HG03060 (cell line): ENCODE measurements at regions not wholly inside any gene's neighbourhood (a gene's known extent, or its start where the extent isn't known, plus 50 kb on each side); places are given as distances from the start of the nearest gene placed in this dataset.

Experiments
- ATAC-seq: cut with Tn5 transposase; IDR thresholded peaks from one replicate; pipeline ENCODE4 v1.9.1; 2021; ENCODE audit warnings: low read depth, moderate number of reproducible peaks; ENCODE audit not compliant: unreplicated experiment

DNA sequence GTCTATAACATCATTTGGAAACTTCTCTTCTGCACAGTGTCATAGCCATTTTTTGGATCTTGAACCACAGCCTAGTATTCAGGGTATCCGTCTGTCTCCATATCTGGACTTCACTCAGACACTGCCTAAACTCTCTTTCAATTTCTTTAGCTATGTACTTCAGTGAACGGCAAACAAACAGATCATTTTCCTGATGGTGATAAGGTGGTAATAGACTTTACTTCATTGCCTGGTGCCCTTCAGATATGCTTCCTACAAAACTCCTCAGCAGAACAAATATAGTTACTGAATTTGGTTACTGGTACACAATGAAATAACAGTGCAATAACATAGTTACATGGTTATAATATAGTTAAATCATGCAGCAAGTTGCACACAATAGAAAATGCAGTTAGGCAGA, 348.2 kb downstream of the ZSWIM6 start:
- no peak for ATAC-seq

DNA sequence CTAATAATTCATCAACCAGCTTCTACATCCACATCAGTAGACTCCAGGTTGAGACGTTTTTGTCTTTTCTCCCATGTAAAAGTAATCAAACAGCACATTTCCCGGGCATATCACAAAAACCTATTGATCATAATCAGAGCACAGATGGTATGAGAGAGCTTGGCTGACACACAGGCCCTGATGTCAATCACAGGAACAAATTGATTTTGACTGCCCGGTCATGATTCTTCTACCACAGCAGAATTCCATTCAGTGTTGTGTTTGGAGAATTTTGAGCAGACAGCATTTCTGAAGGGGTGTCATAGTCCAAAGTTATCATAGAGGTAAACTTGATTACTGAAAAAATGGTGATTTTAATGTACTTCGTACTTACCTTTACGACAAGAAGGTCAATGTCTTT, 351.1 kb downstream of the ZSWIM6 start:
- no peak for ATAC-seq

DNA sequence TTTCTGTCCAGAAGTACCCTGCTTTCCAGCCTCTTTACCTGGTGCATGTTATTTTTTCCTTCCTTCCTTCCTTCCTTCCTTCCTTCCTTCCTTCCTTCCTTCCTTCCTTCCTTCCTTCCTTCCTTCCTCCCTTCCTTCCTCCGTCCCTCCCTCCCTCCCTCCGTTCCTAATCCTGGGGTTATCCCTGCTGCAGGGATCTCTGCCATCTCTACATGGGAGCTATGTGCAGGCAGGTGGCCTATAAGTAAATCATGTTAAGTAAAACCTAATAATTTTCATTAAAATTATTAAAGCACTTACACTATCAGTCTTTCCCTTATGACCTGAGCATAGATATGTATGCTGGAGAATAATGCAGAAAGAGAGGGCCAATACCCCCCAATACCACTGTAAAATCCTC, 351.9 kb downstream of the ZSWIM6 start:
- no peak for ATAC-seq

DNA sequence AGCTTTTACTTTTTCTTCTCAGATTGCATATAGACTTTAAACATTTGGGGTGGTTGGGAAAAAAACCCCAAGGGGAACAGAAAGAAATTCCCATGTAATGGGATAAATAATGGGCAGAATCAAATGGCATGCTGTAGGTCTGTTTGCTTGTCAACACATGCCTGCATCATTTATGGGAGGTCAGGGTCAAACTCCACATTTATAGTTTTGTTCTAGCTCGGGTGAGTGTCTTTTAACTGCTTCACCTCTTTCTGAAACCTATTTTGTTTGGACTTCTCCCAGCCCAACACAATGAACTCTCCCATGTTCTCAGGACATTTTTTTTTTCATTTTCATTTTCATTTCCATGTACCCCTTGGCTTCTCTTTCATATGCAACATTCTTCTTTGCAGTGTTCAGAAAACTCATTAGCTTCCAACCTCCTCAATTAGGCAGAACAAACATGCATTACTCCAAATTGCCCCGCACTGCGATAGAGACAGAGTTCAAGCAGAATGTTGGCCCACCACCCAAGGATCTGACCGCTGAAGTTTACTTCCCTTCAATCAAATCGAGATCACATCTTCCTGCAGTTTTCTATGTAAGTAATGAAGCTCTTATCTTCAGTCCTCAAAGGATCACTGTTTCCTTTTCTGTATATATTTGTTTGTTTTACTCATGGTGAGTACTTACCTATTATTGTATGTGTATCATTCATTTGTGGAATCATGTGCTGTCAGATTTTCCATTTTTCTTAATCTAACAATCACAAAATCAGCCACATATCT, 354.6 kb downstream of the ZSWIM6 start:
- ATAC-seq: no peak

DNA sequence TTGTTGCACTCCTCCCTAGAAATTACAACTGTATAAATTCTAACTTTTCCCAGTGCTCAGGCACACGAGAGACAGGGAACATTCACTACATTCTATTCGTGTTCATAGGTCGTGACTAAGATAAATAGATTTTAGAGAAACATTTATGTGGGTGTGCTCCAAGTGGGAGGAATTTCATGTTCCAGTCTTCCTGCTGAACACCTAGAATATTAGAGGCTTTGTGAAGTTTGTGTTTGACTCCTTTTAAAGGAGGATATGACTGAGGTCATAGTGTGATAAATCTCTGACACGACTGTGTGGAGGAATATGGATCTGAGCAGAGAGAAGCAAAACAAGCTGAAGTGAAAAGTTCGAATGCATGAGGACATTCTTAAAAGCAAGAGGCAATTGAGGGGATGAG, 355.3 kb downstream of the ZSWIM6 start:
- no peak for ATAC-seq

DNA sequence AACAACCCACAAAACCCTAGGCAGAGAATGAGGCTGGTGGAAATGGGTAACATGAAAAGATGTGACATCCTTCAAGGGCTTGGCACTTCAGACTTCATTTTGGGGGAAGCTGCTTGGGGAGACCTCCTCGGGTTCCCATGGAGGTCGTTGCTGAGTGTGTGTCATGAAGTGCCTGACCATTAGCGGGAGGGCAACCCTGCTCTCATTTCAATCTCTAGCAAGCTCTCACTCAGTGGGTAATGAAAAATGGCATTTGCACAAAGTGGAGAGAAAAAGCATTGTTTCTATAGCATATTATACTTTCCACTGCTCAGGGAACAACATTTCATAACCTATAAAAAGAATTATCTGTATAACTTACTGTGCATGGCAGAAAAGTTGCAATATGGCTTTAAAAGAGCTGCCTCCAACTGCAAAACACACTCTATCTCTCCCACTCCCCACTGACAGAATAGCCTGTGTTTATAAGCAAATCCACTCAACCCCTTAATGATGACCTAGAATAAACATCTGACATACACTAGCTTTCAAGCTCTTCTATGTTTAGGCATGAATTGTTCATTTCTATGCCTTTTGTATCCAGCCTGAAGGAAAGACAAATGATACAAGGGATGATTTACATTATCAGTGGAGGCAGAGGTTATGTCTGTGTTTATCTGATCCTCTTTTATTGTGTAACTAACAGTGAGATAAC, 357.2 kb downstream of the ZSWIM6 start:
- ATAC-seq: no peak

DNA sequence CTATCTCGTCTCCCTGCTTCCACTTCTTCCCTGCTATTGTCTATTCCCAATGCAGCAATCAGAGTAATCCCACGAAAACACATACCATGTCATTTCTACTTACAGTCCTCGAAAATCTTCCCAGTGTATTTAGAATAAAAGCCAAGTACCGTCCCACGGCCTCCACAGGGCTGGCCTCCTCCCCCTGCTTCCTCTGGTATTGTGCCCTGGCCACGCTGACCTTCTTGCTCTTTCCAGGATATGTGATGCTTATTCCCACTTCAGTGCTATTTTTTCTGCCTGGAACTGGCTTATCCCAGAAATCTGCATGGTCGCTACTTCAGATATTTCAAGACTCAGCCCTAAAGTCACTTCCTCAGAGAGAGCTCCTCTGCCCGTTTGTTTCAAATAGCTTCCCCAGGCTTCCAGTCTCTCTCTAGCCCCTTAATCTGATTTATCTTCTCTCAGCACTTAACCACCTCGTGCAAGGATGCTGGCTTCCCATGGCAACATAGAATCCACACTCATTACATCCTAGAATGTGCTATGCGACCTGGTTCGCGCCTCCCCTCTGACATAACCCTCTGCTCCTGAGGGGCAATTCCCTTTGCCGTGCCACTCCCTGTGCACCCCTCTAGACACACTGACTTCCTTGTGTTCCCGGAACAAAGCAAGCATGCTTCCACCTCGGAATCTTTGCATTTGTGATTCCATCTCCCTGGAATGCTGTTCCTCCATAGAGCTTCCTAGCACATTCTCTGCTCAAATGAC, 365.9 kb downstream of the ZSWIM6 start:
- no peak for ATAC-seq

DNA sequence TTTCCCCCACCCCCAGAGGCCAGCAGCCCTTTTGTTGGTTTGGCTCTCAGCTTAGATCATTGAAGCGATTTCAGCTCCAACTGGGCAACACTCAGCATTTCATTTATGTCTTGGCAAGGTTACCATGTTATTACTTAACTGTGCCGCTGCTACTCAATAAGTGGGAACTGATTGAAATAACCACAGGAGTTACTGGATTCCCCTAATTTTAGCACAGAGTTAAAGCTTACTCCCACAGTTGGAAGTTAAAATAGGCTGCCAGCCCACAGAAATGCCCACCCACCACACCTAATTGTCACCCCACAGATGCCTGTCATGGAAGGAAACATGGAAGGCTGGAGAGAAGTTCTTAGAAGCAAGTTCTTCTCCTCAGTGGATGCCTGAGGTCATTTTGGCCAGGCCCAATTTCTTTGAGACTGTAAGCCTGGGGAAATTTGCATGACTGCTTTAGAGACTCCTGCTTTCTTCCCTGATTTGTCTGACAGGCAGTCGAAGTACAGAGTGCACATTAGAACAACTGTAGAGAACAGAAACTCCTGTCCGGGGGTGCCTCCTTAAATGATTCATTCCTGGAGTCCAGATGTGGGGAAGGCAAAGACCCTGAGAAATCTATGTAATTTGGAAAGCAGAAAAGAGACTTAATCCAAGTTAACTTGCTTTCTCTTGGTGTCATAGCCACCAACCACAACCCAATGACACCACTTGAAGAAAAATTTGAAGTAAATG, 370.0 kb downstream of the ZSWIM6 start:
- ATAC-seq: peak; percentile 50

DNA sequence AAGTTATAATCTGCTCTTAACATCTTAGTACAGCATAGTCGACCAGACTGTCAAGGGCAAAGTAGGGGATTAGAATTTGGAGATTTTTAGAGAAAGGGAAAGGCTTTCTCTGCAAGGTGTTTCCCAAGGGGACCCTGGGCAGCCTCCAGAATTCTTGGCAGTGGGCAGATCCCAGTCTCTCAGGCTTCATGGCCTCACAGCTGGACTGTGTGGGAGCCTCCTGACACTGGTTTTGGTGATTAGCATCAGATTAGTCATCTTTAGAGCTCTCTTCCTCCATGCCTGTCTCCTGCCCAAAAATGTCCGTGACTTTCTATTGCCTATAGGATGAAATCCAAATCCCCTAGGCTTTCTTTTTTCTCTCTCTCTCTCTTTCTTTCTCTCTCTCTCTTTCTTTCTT, 370.7 kb downstream of the ZSWIM6 start:
- no peak for ATAC-seq

DNA sequence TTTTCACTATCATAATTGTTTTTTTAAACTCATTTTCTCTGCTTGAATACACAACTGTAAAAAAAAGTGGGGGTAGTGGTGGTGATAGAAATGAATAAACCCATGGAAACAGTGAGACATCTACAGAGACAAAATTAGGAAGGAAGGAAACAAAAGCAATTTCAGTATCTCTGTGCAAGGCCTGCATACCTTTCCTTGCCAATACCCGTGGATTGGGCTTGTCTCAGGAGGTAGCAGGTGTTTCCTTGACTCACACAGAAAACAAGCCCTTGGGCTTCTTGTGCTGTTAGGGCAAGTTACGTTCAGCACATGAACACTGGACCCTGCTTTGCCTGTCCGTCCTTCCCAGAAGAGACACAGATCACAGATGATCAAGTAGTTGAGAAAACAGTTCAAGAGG, 372.2 kb downstream of the ZSWIM6 start:
- ATAC-seq: peak; percentile 33

DNA sequence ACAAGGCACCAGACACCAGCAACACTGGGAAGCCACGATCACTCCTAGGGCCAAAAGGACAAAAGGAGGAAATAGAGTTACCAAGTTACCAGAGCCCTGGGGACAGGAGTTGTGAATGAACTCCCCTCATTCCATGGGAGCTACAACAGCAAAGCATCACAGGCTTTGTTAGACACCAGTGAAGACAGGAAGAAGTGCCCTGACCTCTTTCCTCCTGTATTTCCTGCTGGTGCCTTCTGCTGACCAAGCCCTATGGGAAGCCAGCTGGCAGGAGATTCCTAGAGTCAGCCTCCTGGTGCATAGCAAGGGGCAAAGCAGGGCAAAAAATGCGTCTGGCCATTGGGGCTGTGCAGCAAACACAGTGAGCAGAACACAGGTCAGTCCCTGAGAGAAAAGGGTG, 374.7 kb downstream of the ZSWIM6 start:
- ATAC-seq: no peak

DNA sequence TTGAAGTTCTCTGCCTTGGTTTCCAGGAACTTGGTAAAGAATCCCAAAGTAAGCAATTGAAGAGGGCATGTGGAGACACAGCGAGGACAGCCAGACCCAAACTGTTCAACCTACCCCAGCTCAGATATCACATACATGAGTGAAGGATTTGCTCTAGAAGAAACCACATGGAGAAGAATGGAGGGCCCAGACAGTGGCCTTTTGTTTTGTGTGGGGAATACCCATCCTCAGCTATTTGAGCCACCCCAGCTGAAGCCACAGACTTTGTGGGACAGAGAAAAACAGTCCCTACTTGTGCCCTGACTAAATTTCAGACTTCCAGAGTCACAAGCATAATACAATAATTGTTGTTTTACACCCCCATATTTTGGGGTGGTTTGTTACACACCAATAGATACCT, 387.1 kb downstream of the ZSWIM6 start:
- no peak for ATAC-seq

DNA sequence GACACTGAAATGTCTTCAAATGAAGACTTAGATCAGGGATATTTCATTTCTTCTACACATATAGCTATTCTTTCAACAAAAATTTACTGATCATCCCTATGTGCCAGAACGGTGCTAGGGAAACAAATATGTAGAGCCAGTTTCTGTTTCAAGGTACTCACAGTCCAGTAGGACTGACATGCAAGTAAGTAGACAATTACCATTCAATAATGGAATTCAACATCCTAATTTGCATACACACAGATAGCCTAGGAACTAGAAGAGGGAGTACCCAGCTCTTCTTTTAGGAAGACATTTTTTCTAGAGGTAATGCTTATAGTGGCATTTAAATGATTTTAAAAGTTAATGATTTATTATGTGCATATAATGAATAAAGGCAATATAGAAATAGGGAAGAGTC, 388.8 kb downstream of the ZSWIM6 start:
- ATAC-seq: no peak

DNA sequence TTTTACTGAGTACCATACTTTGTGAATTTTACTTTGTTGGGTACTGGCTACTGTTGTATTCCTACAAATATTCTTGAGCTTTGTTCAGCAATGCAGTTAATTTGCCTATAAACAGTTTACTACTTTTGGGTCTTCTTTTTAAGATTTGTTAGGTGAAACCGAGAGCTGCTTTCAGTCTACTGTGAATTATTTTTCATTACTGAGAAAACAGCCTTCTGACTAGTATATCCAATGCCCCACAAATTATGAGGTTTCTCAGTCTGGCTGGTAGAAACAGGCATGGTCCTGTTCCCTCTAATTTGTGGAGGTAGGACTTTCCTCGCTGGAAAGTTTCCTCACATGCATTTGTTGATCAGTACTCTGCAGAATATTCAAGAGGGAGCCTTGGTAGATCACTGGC, 392.0 kb downstream of the ZSWIM6 start:
- no peak for ATAC-seq

DNA sequence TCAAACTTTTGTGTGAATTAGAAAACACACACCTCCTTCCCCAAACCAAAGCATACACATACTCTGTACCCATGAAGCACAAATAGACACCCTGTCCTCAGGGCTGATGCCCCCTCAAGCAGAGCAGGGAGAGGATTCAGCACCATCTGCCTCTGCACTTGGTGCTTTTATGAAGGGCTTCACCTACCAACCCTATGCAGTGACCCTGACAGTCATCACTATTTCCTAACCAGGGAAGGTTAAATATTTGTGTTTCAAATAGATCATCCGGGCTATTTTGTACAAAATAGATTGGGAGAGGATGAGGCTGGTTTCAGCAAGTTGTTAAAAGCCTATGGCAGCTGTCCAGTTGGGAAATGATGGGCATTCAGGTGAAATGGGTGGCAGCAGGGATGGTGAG, 396.2 kb downstream of the ZSWIM6 start:
- ATAC-seq: no peak

DNA sequence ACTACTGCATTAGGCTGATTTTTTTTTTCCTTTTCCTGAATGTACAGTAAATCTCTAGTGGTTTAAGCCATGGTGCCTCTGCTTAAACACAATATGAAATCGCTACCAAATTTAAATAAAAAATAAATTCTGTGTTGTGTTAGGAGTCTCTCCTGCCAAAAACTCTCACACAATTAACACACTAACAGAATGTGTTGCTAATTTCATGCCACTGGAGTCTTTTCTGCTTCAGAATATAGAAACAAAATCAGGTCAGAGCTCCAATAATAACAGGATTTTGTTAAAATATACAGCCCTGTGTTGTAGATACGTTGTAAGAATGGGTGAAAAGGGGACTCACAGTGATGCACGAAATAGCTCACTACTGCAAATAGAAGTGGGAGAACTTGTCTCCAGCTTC, 398.8 kb downstream of the ZSWIM6 start:
- no peak for ATAC-seq

DNA sequence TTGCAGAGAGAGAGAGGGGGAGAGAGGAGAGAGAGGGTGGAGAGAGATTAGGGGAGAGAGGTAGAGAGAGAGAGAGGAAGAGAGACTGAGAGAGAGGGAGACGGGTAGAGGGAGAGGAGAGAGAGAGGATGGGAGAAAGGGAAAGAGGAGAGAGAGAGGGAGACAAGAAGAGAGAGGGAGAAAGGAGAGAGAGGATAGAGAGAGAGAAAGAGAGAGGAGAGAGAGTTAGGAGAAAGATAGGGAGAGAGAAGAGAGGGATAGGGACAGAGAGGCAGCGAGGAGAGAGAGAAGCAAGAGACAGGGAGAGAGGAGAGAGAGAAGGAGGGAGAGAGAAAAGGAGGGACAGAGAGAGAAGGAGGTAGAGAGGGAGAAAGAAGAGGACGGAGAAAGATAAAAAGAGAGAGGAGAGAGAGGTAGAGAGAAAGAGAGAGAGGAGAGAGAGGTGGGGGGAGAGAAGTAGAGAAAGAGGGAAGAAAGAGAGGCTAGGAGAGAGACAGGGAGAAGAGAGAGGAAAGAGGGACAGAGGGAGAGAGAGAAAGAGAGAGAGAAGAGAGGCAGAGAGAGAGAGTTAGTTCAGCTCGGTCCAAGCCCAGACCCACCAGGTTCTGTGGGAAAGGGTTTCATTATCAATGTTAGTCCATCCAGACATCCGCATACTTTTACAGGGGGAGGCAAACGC, 399.3 kb downstream of the ZSWIM6 start:
- ATAC-seq: no peak

DNA sequence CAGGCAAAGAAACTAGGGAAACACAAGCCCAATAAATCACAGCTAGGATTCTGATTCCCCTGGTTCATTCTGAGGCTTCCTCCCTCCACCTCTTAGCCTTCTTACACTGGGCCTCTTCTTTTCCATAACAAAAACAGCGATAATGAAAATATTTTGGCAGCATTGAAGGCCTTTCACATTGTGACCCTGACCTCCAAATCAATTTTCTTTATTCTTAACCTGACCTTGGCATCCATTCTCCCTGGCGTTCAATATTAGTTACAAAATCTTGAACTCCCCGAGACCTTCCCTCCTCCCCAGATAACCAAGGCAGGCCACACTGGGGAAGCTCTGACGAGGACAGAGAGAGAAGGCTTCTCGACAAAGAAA, 399.9 kb downstream of the ZSWIM6 start:
- no peak for ATAC-seq

DNA sequence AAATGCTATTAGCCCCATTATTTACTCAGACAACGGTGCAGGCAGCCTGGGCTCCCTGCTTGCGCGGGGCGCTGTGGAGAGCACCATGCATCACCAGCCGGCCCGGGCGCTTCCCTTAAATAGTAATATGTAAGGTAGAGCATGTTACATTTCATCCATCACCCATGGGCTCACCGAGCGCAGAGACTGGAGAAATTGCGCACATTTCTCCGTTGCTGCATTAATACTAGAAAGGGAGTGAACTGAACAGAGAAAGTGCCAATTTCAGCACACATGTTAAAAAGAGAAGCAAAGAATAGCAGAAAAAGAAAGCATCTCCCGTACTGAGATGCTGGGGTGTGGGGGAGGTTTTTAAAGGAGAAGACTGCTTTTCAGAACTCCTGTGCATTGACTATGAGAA, 400.3 kb downstream of the ZSWIM6 start:
- ATAC-seq: no peak

DNA sequence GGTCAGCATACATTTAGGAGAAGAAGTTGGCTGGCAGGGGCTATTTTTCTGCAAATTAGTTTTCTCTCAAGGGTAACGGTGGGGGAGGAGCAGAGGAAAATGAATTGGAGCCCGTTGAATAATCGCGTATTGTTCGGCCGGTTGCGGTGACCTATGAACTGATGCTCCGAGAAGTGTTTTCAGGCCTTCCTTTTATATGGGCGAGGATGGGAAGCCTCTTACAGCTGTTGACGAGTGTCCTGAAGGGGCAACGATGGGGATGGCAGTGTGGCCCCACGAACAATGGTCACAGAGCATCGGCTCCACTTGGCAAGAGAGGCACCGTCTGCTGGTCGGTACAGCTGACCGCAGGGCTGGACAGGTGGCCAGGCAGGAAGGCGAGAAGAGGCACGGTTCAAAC, 400.7 kb downstream of the ZSWIM6 start:
- no peak for ATAC-seq

DNA sequence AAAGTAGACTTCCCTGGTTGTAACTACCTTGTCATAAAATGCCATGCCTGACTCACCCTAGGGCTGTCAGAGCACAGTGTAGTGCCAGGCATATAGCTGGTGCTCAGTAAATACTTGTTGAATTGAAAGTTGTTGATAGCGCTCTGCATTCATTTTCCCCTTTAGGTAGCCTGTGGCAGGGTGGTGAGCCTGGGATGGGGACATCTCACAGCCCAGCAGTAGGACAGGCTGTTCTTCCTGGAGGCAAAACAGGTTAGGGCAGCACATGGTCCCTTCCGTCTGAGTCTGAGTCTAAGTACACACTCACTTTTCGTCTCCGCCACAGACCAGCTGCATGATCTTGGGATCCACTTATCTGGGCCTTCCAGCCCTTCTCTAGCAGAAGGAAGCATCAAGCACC, 401.9 kb downstream of the ZSWIM6 start:
- ATAC-seq: no peak
